Panc1 (cell line): ENCODE measurements at regions not wholly inside any gene's neighbourhood (a gene's known extent, or its start where the extent isn't known, plus 50 kb on each side); places are given as distances from the start of the nearest gene placed in this dataset.

Experiments
- ATAC-seq: fragments of 200-7000 bp; cut with Tn5 transposase; 2 replicates; pipeline ENCODE4 v1.9.1; 2020; ENCODE audit warnings: mild to moderate bottlenecking, moderate library complexity
- BruUV-seq: library from RNA; stranded (reverse); fragments of 400-500 nt; replicated peaks from 2 replicates; lab custom pipeline; 2021; lab: Mats Ljungman, UMichigan
- CTCF ChIA-PET: fragments of 300-600 bp; sonication (Branson Sonifier 250); formaldehyde crosslinking; loops from one replicate; lab custom pipeline; 2022; ENCODE audit warnings: antibody characterized with exemption; lab: Charles Lee
- POLR2A ChIA-PET: fragments of 300-600 bp; sonication (Branson Sonifier 250); formaldehyde crosslinking; loops from one replicate; lab custom pipeline; 2022; ENCODE audit warnings: antibody characterized with exemption; lab: Charles Lee
- DNase-seq: peaks from one replicate; pipeline ENCODE4 v3.0.0-alpha.2; 2010; ENCODE audit warnings: low read depth, low spot score
- H3K27ac ChIP-seq: 2 replicates; pipeline ENCODE4 v1.5.1; 2011; ENCODE audit warnings: mild to moderate bottlenecking, low read length, inconsistent platforms
- H3K27me3 ChIP-seq: fragments of 200-500 bp; sonication (Bioruptor generic); 2 replicates; pipeline ENCODE4 v1.6.0; 2014; ENCODE audit warnings: low read length, inconsistent platforms; ENCODE audit not compliant: control insufficient read depth, insufficient read depth
- H3K36me3 ChIP-seq: fragments of 200-500 bp; sonication (Bioruptor generic); 2 replicates; pipeline ENCODE4 v1.5.1; 2014; ENCODE audit warnings: inconsistent platforms, mild to moderate bottlenecking, low read length, moderate library complexity; ENCODE audit not compliant: control insufficient read depth, insufficient read depth
- H3K4me1 ChIP-seq: 2 replicates; pipeline ENCODE4 v1.5.1; 2011; ENCODE audit warnings: inconsistent platforms, mild to moderate bottlenecking, low read length, moderate library complexity; ENCODE audit not compliant: control insufficient read depth, insufficient read depth
- H3K4me3 ChIP-seq, 2 experiments: 2 replicates each; pipeline ENCODE4 v1.5.1; 2011 to 2012; ENCODE audit warnings: low read depth in 2 of 2, low read length in 2 of 2, mild to moderate bottlenecking in 2 of 2, inconsistent platforms in 1 of 2, moderate library complexity in 1 of 2
- H3K9me3 ChIP-seq: fragments of 200-500 bp; sonication (Bioruptor generic); 2 replicates; pipeline ENCODE4 v1.5.1; 2014; ENCODE audit warnings: low read depth, mild to moderate bottlenecking, inconsistent platforms, low read length, moderate library complexity; ENCODE audit not compliant: control insufficient read depth, insufficient read depth
- POLR2AphosphoS5 ChIP-seq: IDR thresholded peaks from 2 replicates; pipeline ENCODE4 v1.6.1; 2012; ENCODE audit warnings: mild to moderate bottlenecking, low read depth, low read length, moderate library complexity
- SIN3A ChIP-seq: IDR thresholded peaks from 2 replicates; pipeline ENCODE4 v1.6.1; 2012; ENCODE audit warnings: low read depth, mild to moderate bottlenecking, low read length, moderate library complexity, borderline replicate concordance; ENCODE audit not compliant: insufficient read depth
- TCF7L2 ChIP-seq: IDR thresholded peaks from 2 replicates; pipeline ENCODE4 v1.6.1; 2011; ENCODE audit warnings: mild to moderate bottlenecking, low read depth, low read length, inconsistent platforms
- in situ Hi-C: cut with HindIII; loops from 2 replicates; pipeline ENCODE4 v1.10.0; 2016; ENCODE audit warnings: low sequenced_read_pairs, low pct_unique_long_range_greater_than_20kb
- intact Hi-C: fragments of 100-400 bp; cut with micrococcal nuclease; formaldehyde crosslinking; loops from one replicate; pipeline ENCODE4 v1.10.0; 2022; ENCODE audit not compliant: unreplicated experiment
- TF ChIP-seq, protein P1 (sequence below): fragments of 450-650 bp; IDR thresholded peaks from 2 replicates; pipeline ENCODE4 v1.5.1; 2017; ENCODE audit warnings: mild to moderate bottlenecking
- TF ChIP-seq, protein P2 (sequence below), 2 experiments: IDR thresholded peaks; 2 replicates each; pipeline ENCODE4 v1.6.1; 2011 to 2012; ENCODE audit warnings: low read depth in 2 of 2, control low read depth in 1 of 2, low read length in 1 of 2, mild to moderate bottlenecking in 1 of 2, moderate library complexity in 1 of 2; ENCODE audit not compliant: insufficient read depth in 1 of 2

DNA sequence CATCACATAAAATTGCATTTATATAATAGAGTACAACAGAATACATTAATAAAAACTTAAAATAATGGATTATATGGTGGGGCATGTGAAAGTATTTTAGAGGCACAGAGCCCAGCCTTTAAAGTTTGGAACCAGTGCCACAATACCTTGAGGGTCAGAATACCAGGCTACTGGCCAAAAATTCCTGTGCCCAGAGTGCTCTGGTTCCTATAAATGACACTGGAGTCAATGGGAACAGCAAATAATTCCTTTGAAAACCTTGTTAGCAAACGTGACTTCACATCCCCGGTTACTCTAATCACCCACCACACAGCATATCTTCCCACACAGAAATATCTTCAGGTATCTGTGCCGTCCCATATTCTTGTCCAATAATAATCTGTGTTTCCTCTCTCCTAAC is 1242.6 kb downstream of the DIAPH3 start:
- Histone ChIP-seq H3K4me3 (no peak overlapping the region), H3K36me3 (no peaks in the 10 kb centered on the region), H3K9me3 (no peaks in the 10 kb centered on the region), H3K27me3 (no peaks in the 10 kb centered on the region), H3K4me1 (no peaks in the 10 kb centered on the region), H3K27ac (no peak overlapping the region)
- no TSS peak for BruUV-seq
- intact Hi-C loops (no loop called here), in situ Hi-C loops (no loop called here)
- no peak for ATAC-seq
- POLR2A ChIA-PET = no interaction called here
- no peak for DNase-seq
- CTCF ChIA-PET = no interaction called here
- TF ChIP-seq, protein P1, sequence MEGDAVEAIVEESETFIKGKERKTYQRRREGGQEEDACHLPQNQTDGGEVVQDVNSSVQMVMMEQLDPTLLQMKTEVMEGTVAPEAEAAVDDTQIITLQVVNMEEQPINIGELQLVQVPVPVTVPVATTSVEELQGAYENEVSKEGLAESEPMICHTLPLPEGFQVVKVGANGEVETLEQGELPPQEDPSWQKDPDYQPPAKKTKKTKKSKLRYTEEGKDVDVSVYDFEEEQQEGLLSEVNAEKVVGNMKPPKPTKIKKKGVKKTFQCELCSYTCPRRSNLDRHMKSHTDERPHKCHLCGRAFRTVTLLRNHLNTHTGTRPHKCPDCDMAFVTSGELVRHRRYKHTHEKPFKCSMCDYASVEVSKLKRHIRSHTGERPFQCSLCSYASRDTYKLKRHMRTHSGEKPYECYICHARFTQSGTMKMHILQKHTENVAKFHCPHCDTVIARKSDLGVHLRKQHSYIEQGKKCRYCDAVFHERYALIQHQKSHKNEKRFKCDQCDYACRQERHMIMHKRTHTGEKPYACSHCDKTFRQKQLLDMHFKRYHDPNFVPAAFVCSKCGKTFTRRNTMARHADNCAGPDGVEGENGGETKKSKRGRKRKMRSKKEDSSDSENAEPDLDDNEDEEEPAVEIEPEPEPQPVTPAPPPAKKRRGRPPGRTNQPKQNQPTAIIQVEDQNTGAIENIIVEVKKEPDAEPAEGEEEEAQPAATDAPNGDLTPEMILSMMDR = no peak
- TF ChIP-seq SIN3A (no peak), POLR2AphosphoS5 (no peak), TCF7L2 (no peak)
- TF ChIP-seq, protein P2, sequence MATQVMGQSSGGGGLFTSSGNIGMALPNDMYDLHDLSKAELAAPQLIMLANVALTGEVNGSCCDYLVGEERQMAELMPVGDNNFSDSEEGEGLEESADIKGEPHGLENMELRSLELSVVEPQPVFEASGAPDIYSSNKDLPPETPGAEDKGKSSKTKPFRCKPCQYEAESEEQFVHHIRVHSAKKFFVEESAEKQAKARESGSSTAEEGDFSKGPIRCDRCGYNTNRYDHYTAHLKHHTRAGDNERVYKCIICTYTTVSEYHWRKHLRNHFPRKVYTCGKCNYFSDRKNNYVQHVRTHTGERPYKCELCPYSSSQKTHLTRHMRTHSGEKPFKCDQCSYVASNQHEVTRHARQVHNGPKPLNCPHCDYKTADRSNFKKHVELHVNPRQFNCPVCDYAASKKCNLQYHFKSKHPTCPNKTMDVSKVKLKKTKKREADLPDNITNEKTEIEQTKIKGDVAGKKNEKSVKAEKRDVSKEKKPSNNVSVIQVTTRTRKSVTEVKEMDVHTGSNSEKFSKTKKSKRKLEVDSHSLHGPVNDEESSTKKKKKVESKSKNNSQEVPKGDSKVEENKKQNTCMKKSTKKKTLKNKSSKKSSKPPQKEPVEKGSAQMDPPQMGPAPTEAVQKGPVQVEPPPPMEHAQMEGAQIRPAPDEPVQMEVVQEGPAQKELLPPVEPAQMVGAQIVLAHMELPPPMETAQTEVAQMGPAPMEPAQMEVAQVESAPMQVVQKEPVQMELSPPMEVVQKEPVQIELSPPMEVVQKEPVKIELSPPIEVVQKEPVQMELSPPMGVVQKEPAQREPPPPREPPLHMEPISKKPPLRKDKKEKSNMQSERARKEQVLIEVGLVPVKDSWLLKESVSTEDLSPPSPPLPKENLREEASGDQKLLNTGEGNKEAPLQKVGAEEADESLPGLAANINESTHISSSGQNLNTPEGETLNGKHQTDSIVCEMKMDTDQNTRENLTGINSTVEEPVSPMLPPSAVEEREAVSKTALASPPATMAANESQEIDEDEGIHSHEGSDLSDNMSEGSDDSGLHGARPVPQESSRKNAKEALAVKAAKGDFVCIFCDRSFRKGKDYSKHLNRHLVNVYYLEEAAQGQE (IDR thresholded peaks at IDR 0.05; ENCODE audit: insufficient read depth in 1 of 2, low read depth in 2 of 2, low read length in 1 of 2) = no peak

DNA sequence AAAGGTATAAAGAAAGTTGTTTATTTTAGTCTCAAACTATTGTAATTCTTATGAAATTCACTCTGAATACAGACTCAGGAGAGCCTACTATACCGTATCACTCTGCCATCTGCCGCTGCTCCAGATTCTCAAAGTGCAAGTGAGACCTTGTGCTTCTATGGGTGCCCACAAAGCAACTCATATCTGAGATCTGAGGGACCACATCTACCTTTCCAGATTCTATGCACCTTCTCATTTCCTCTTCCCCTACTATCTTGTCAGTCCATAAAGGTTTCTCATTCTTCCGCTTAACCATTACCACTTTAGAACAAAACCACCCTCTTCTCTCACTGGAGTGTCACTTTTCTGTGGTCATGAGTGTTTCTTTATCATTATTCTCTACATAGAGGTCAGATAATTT is 1236.9 kb downstream of the DIAPH3 start:
- Histone ChIP-seq H3K4me3 (no peak overlapping the region), H3K4me1 (no peaks in the 10 kb centered on the region), H3K27ac (no peak overlapping the region), H3K9me3 (no peaks in the 10 kb centered on the region), H3K36me3 (no peaks in the 10 kb centered on the region), H3K27me3 (no peaks in the 10 kb centered on the region)
- POLR2A ChIA-PET = no interaction called here
- ATAC-seq = no peak
- TF ChIP-seq, protein P1 = no peak
- no peak for TF ChIP-seq POLR2AphosphoS5
- TF ChIP-seq, protein P2 (IDR thresholded peaks at IDR 0.05; ENCODE audit: insufficient read depth in 1 of 2, low read depth in 2 of 2, low read length in 1 of 2) = no peak
- no peak for TF ChIP-seq SIN3A
- DNase-seq = no peak
- CTCF ChIA-PET = no interaction called here
- no TSS peak for BruUV-seq
- in situ Hi-C loops = no loop called here
- intact Hi-C loops = no loop called here
